SK-N-SH treated with all-trans-retinoic acid at 6 μM for 48 hours (cell line): ENCODE measurements at regions not wholly inside any gene's neighbourhood (a gene's known extent, or its start where the extent isn't known, plus 50 kb on each side); places are given as distances from the start of the nearest gene placed in this dataset.

Experiments
- ARNTL ChIP-seq: fragments of 450-650 bp; formaldehyde crosslinking; IDR thresholded peaks from 2 replicates; pipeline ENCODE4 v1.5.0; 2020; ENCODE audit warnings: low read depth, mild to moderate bottlenecking, moderate library complexity, borderline replicate concordance
- BACH2 ChIP-seq: fragments of 250-450 bp; sonication (Bioruptor Pico); IDR thresholded peaks from 2 replicates; pipeline ENCODE4 v1.9.0; 2021; ENCODE audit warnings: mild to moderate bottlenecking, borderline replicate concordance
- TOX ChIP-seq: fragments of 250-450 bp; sonication (Bioruptor Pico); IDR thresholded peaks from 2 replicates; pipeline ENCODE4 v1.8.0; 2021; ENCODE audit warnings: mild to moderate bottlenecking, moderate library complexity, borderline replicate concordance
- TF ChIP-seq, protein P1 (sequence below): fragments of 250-450 bp; sonication (Bioruptor Pico); IDR thresholded peaks from 2 replicates; pipeline ENCODE4 v1.5.1; 2021; ENCODE audit warnings: mild to moderate bottlenecking, moderate library complexity

DNA sequence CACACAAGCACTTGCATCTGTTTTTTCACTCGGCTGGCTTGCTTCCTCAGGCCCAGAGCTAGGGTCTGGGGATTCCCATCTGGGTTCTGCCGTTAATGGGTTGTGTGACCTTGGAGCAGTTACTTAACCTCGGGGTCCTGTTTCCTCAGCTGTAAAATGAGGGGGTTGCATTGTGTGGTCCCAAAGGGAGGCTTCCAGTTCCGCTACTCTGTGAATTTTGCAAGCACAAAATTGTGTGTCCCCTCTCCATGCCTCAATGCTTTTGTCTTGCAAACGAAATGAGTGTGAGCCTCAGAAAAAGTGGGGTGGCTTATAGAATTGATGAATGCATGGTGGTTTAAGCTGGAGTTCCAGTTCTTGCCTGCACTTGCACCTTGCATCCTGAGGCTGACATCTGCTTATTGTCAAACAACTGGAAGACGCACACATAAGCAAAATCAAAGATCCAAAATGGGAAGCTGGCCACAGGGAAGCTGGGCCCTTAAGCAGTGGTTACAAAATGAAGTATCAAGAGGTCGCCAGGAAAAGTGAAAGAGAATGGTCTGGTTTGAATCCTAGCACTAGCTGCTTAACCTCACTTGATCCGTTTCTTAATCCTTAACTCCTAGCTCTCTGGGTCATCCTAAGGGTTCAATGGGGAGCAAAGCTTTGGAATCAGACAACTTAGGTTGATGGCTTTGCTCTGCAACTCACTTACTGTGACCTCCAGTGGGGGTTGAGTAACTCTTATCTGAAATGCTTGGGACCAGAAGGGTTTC is 490.6 kb downstream of the DHX35 start:
- TF ChIP-seq, protein P1, sequence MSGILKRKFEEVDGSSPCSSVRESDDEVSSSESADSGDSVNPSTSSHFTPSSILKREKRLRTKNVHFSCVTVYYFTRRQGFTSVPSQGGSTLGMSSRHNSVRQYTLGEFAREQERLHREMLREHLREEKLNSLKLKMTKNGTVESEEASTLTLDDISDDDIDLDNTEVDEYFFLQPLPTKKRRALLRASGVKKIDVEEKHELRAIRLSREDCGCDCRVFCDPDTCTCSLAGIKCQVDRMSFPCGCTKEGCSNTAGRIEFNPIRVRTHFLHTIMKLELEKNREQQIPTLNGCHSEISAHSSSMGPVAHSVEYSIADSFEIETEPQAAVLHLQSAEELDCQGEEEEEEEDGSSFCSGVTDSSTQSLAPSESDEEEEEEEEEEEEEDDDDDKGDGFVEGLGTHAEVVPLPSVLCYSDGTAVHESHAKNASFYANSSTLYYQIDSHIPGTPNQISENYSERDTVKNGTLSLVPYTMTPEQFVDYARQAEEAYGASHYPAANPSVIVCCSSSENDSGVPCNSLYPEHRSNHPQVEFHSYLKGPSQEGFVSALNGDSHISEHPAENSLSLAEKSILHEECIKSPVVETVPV (CRISPR knock-in tag), result no peak
- TF ChIP-seq ARNTL (CRISPR knock-in tag) (no peak), TOX (no peak), BACH2 (CRISPR knock-in tag) (no peak)
